Erythroblast (primary cell): ENCODE measurements at regions not wholly inside any gene's neighbourhood (a gene's known extent, or its start where the extent isn't known, plus 50 kb on each side); places are given as distances from the start of the nearest gene placed in this dataset.

Experiments
- DNase-seq, 2 experiments: peaks; one replicate each; lab custom pipeline; 2025; lab: John Stamatoyannopoulos, UW
- GATA1 ChIP-seq: IDR thresholded peaks from 2 replicates; pipeline ENCODE4 v1.6.1; 2011; ENCODE audit warnings: low read depth, mild to moderate bottlenecking, control low read depth, low read length, moderate library complexity
- POLR2A ChIP-seq: IDR thresholded peaks from 2 replicates; pipeline ENCODE4 v1.6.1; 2011; ENCODE audit warnings: mild to moderate bottlenecking, low read length

DNA sequence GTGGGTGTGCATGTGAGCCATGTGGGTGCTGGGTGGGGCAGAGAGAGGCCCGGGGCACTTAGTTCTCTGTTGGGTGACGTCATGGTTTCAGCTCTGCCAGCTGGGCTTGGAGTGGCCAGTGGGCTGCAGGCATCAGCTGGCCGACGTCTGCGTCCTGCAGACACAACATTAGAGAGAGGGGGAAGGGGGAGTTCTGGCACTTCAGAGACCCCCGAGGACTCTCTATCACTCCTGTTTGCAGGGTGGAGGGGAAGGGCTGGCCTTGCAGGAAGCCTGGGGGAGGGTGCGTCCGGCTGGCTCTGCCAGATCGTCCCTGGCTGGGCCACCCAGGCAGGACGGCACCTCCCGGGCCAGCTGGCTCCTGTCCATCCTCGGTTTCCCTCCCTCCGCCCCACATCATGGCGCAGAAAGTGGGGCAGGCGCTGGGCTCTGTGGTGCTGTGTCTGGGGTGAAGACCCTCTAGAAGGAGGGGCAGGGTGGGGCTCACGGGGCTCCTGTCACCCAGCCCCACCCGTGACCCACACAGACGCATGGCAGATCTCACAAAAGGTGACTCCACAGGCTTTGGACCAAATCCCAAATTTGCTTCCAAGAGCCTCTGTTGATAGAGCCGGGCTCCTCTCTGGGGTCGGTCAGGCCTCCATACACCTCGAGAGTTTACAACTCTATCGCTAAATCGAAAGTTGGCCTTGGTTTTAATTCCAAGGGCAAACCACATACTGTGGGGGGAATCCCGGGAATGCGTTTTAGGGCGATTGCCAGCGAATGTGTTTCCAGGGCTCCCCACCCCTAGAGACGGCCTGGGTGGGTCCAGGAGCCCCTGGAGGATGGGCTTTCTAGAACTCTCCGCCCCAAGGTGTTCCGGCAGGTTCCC, 73.4 kb upstream of the TTC34 start:
- TF ChIP-seq POLR2A (no peak), GATA1 (no peak)
- no peak for DNase-seq

DNA sequence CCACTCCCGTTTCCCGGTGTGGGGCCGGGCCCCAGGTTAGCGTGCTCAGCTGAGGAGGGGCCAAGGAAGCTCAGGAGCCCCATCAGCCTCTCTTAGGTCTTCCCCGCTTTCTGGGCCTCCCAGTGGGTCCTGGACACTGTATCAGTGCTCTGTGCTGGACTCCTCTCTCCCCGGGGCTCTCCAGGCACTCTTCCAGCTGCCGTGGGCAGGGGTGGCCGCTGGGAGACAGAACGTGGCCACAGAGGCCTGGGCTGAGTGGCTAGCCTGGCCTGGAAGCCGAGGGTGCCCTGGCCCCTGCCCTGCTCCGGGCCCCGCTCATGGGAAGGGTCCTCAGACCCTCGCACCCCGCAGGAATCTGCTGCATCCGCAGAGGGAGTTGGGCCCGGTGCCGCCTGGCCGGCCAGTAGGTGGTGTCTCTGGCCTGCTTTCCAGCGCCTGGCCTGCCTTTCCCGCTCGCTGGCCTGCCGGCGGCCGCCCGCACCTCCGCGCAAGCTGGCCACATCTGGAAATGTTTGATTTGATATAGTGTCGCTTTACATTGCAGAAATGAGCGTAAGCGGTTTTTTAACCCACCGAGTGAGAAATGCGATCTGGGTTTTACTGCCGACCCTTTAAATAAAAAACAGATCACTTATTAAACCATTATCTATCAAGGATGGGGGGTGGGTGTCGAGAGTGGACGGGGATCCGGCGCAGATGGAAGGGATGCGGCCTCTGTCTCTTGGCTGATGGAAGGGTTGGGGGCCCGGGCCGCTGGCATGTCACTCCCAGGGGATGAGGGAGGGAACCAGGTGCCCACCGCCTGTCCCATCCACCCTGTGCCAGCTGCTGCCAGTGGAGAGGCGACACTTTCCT, 74.4 kb upstream of the TTC34 start:
- TF ChIP-seq POLR2A: no peak
- TF ChIP-seq GATA1: no peak
- no peak for DNase-seq

DNA sequence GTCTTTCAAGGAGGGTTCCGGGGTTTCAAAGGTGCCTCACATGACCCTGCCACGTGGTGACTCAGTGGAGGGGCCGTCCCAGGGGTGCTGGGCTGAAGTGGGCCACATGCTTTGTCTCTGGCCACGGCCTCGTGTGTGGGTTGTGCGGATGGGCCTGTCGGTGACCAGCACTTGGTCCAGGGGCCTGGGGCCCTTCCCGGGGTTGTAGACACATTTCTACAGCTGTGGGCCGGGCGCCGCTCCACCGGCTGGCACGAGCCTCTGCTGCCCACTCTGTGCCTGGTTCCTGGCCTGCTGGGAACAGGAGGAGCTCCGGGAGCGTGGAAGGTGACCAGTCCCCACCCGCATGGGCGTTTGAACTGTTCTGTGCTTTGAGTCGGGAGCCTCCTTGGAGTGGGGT, 75.4 kb upstream of the TTC34 start:
- TF ChIP-seq GATA1 (no peak), POLR2A (no peak)

GRCh38 chr1:2877391-2877790, 75.9 kb upstream of the TTC34 start:
- DNase-seq: no peak
- TF ChIP-seq POLR2A (no peak), GATA1 (no peak)

More for the DNA sequence above, 75.4 kb upstream of the TTC34 start:
- DNase-seq: no peak

- no peak for DNase-seq
- TF ChIP-seq POLR2A (no peak), GATA1 (no peak)
Observed at GRCh38 chr1:2878591-2878990, 77.1 kb upstream of the TTC34 start.

GRCh38 chr1:2879026-2879425, 77.5 kb upstream of the TTC34 start:
- no peak for DNase-seq
- TF ChIP-seq GATA1: no peak
- TF ChIP-seq POLR2A: no peak

DNA sequence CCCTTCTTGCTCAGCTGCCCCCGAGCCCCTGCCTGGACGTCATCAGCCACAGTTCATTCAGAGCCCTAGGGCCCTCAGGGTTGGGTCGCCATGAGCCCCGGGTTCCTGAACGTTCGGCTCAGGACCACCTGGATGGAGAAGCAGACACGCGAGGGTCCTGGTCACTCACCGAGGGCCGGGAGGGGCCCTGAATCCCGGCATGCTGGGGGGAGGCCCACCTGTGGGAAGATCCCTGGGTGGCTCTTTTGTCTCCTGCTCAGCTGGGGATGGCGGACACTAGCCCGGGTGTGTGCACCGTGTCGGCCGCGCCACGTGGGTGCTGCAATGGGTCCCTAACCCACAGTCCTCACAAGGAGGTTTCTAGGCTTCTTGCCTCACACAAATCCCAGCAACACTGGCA, 78.1 kb upstream of the TTC34 start:
- TF ChIP-seq GATA1: no peak
- no peak for TF ChIP-seq POLR2A

DNA sequence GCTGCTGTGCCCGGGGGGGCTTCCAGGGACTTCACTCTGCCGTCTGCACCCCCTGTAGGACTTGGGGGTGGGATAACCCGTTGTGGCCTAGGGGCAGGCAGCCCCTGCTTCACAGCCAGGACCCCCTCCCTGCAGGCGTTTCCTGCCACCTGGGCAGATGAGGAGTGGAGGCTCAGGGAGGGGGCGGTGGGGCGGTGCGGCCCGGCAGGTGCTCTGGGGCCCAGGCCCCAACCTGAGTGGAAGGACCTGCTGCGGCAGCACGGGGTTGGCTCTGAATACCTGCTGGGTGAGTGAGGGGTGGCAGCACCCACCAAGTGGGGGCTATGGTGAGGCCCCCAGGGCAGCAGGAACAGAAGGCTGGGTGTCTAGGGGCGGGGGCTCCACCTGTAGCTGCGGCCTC, 78.6 kb upstream of the TTC34 start:
- DNase-seq: no peak
- no peak for TF ChIP-seq GATA1
- no peak for TF ChIP-seq POLR2A

More for the DNA sequence above, 78.1 kb upstream of the TTC34 start:
- DNase-seq: no peak

DNA sequence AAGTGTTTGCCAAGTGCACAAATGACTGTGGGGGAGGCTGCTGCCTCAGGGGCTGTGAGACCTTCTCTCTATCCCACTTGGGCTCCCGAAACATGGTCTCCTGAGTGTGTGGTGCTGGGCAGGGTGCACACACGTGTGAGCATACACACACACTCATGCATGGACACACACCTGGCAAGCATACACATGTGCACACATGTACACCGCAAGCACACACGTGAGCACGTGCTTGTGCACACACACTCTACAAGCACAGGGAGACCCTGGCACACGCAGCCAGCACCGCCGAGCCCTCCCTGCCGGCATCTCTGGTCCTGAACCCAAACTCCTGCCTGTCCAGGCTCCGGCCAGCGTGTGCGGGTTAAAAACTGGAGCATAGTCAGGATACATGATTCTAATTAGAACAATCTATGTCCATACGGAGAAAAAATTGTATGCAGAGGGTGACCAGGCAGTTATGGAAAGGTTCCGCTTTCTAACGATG, 79.4 kb upstream of the TTC34 start:
- TF ChIP-seq GATA1: no peak
- DNase-seq: no peak

DNA sequence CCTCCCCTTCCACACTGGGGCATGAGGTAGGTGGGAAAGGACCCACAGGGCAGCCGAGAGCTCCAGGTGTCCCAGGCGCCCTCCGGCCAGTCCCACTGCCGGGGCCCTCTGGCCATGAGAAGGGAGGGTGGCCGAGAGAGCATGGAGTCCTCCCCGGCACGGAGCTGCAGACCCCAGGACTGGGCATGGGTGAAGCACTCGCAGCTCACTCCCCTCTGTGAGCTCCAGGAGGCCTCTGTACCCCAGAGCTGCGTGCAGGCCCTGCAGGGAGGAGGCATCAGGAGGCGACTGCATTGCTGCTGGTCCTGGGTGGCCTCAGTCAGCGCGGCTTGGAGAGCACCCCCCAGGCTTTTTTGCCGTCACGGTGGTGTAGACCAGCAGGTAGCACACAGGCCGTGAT, 80.1 kb upstream of the TTC34 start:
- DNase-seq: no peak
- no peak for TF ChIP-seq POLR2A

- no peak for DNase-seq
- TF ChIP-seq GATA1: no peak
- no peak for TF ChIP-seq POLR2A
Observed at GRCh38 chr1:2882966-2883696, 81.6 kb upstream of the TTC34 start.

DNA sequence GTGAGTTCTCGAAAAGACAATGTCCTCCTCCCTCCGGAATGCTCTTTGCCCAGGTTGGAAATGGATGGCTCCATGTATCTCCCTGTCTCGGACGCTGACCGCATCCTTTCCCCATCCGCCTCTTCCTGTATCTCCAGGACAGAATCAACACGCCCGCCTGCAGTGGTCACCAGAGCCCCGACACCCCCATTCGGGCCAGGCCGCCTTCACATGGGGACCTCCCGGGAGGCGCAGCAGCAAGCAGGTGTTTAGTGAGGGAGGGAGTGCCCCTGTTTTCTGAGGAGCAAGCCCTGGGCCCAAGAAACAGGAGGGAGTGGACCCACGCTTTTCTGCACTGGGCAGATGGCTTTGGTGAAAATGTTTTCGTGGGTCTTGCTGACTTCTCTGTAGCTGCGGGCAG, 83.5 kb upstream of the TTC34 start:
- no peak for DNase-seq
- TF ChIP-seq GATA1 (no peak), POLR2A (no peak)

DNA sequence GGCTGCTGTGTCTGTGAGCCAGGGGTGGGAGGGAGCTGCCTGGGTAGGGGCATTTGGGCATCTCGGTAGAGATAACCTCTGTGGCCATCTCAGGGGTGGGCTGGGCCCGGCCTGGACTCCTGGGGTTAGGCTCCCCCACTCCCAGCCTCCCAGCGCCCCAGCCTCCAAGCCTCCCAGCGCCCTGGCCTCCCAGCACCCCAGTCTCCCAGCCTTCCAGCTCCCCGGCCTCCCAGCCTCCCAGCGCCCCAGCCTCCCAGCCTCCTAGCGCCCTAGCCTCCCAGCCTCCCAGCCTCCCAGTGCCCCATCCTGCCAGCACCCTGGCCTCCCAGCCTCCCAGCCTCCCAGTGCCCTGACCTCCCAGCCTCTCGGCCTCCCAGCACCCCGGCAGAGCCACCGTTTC, 85.1 kb upstream of the TTC34 start:
- no peak for DNase-seq
- TF ChIP-seq POLR2A (no peak), GATA1 (no peak)

GRCh38 chr1:2887941-2888855, 86.7 kb upstream of the TTC34 start:
- DNase-seq: no peak
- no peak for TF ChIP-seq POLR2A
